HCT116 (cell line): ENCODE measurements at regions not wholly inside any gene's neighbourhood (a gene's known extent, or its start where the extent isn't known, plus 50 kb on each side); places are given as distances from the start of the nearest gene placed in this dataset.

Source experiments
- ATAC-seq: fragments of 200-7000 bp; cut with Tn5 transposase; 2 replicates; pipeline ENCODE4 v1.9.1; 2020; ENCODE audit warnings: mild to moderate bottlenecking, moderate library complexity
- BruUV-seq: library from RNA; stranded (reverse); fragments of 400-500 nt; replicated peaks from 2 replicates; lab custom pipeline; 2021; lab: Mats Ljungman, UMichigan
- CTCF ChIA-PET: fragments of 300-600 bp; sonication (Branson Sonifier 250); formaldehyde crosslinking; loops from one replicate; lab custom pipeline; 2021; ENCODE audit warnings: antibody characterized with exemption; lab: Charles Lee
- POLR2A ChIA-PET: fragments of 300-600, 350-600 bp; sonication (Branson Sonifier 250); formaldehyde crosslinking; loops from one replicate; lab custom pipeline; 2021; ENCODE audit warnings: antibody characterized with exemption; lab: Charles Lee
- RAD21 ChIA-PET, 2 experiments: fragments of 300-600 bp; sonication (Branson Sonifier 250); formaldehyde crosslinking; loops; one replicate each; lab custom pipeline; 2023; ENCODE audit warnings: low total read pairs in 2 of 2; ENCODE audit not compliant: uncharacterized antibody in 2 of 2, unreplicated experiment in 2 of 2, low non-redundant PET in 1 of 2; lab: Charles Lee
- DNase-seq: peaks from one replicate; pipeline ENCODE4 v3.0.0-alpha.2; 2010; ENCODE audit warnings: low read depth, low spot score
- H2AFZ ChIP-seq: fragments of 200-600 bp; shearing (Covaris generic), sonication (generic); 2 replicates; pipeline ENCODE4 v1.6.1; 2017; ENCODE audit warnings: low read depth, mixed run types, mixed read lengths, antibody characterized with exemption, low read length; ENCODE audit not compliant: poor library complexity, severe bottlenecking
- H3K27ac ChIP-seq: 2 replicates; pipeline ENCODE4 v1.5.1; 2012; ENCODE audit warnings: low read depth, low read length
- H3K27me3 ChIP-seq: fragments of 200-600 bp; sonication (generic); 2 replicates; pipeline ENCODE4 v1.6.1; 2016; ENCODE audit warnings: mixed run types, low read length, mixed read lengths; ENCODE audit not compliant: insufficient read depth
- H3K36me3 ChIP-seq, 2 experiments: fragments of 200-500 bp in 1 of 2; fragments of 200-600 bp in 1 of 2; sonication (Bioruptor generic) in 1 of 2; sonication (generic) in 1 of 2; 2 replicates each; pipeline versions ENCODE4 v1.5.1 to v1.6.1; 2014 to 2016; ENCODE audit warnings: low read length in 2 of 2, inconsistent platforms in 1 of 2, mixed read lengths in 1 of 2, mixed run types in 1 of 2; ENCODE audit not compliant: insufficient read depth in 2 of 2, control insufficient read depth in 1 of 2
- H3K4me1 ChIP-seq, 2 experiments: fragments of 200-600 bp in 1 of 2; sonication (generic) in 1 of 2; 2 replicates each; pipeline versions ENCODE4 v1.5.1 to v1.6.1; 2012 to 2017; ENCODE audit warnings: low read length in 2 of 2, inconsistent platforms in 1 of 2, mild to moderate bottlenecking in 1 of 2, mixed read lengths in 1 of 2, mixed run types in 1 of 2, moderate library complexity in 1 of 2; ENCODE audit not compliant: insufficient read depth in 2 of 2, control insufficient read depth in 1 of 2
- H3K4me2 ChIP-seq: fragments of 200-600 bp; sonication (generic); 2 replicates; pipeline ENCODE4 v1.6.1; 2017; ENCODE audit warnings: mixed run types, low read length, mixed read lengths
- H3K4me3 ChIP-seq, 2 experiments: fragments of 200-600 bp in 1 of 2; sonication (generic) in 1 of 2; replicated peaks in 1 of 2; 2 replicates each; pipeline ENCODE4 v1.5.1; 2011 to 2016; ENCODE audit warnings: low read length in 2 of 2, control low read depth in 1 of 2, low read depth in 1 of 2, mild to moderate bottlenecking in 1 of 2, mixed read lengths in 1 of 2, mixed run types in 1 of 2
- H3K79me2 ChIP-seq: fragments of 200-600 bp; sonication (generic); 2 replicates; pipeline ENCODE4 v1.6.1; 2017; ENCODE audit warnings: mild to moderate bottlenecking, mixed run types, low read length, moderate library complexity, mixed read lengths; ENCODE audit not compliant: insufficient read depth
- H3K9ac ChIP-seq: fragments of 200-600 bp; sonication (generic); 2 replicates; pipeline ENCODE4 v1.6.1; 2016; ENCODE audit warnings: low read length, mixed read lengths
- H3K9me2 ChIP-seq: fragments of 200-600 bp; sonication (generic), shearing (Covaris generic); 2 replicates; pipeline ENCODE4 v1.6.1; 2017; ENCODE audit warnings: mixed run types, mild to moderate bottlenecking, moderate library complexity; ENCODE audit not compliant: insufficient read depth
- H3K9me3 ChIP-seq, 2 experiments: fragments of 200-500 bp in 1 of 2; fragments of 200-600 bp in 1 of 2; sonication (Bioruptor generic) in 1 of 2; sonication (generic) in 1 of 2; 2 replicates each; pipeline ENCODE4 v1.6.1; 2014 to 2017; ENCODE audit warnings: low read length in 2 of 2, mixed read lengths in 2 of 2, inconsistent platforms in 1 of 2, low read depth in 1 of 2, mild to moderate bottlenecking in 1 of 2, mixed run types in 1 of 2, moderate library complexity in 1 of 2; ENCODE audit not compliant: control insufficient read depth in 1 of 2, insufficient read depth in 1 of 2
- H4K20me1 ChIP-seq: fragments of 200-600 bp; sonication (generic), shearing (Covaris generic); 2 replicates; pipeline ENCODE4 v1.6.1; 2017; ENCODE audit warnings: mixed run types, mild to moderate bottlenecking, moderate library complexity; ENCODE audit not compliant: insufficient read depth
- CBX3 ChIP-seq: IDR thresholded peaks from 2 replicates; pipeline ENCODE4 v1.6.1; 2012; ENCODE audit warnings: low read depth
- CEBPB ChIP-seq: IDR thresholded peaks from 2 replicates; pipeline ENCODE4 v1.6.1; 2012; ENCODE audit warnings: low read depth
- EGR1 ChIP-seq: IDR thresholded peaks from 2 replicates; pipeline ENCODE4 v1.6.1; 2012; ENCODE audit warnings: low read depth
- ELF1 ChIP-seq: IDR thresholded peaks from 2 replicates; pipeline ENCODE4 v1.6.1; 2012; ENCODE audit warnings: low read depth, borderline replicate concordance
- EZH2 ChIP-seq: fragments of 200-600 bp; sonication (generic); IDR thresholded peaks from 2 replicates; pipeline ENCODE4 v1.6.1; 2017; ENCODE audit warnings: antibody characterized with exemption, mixed run types
- EZH2phosphoT487 ChIP-seq: fragments of 200-600 bp; IDR thresholded peaks from 2 replicates; pipeline ENCODE4 v1.6.1; 2018; ENCODE audit warnings: antibody characterized with exemption, borderline replicate concordance
- JUND ChIP-seq: IDR thresholded peaks from 2 replicates; pipeline ENCODE4 v1.6.1; 2012
- POLR2A ChIP-seq: IDR thresholded peaks from 2 replicates; pipeline ENCODE4 v1.7.0; 2011; ENCODE audit warnings: borderline replicate concordance; ENCODE audit not compliant: insufficient read depth, insufficient read length; ENCODE audit errors: extremely low read depth
- RAD21 ChIP-seq: IDR thresholded peaks from 2 replicates; pipeline ENCODE4 v1.6.1; 2012; ENCODE audit warnings: low read depth, mild to moderate bottlenecking
- SIN3A ChIP-seq: IDR thresholded peaks from 2 replicates; pipeline ENCODE4 v1.6.1; 2012; ENCODE audit warnings: low read depth
- SP1 ChIP-seq: IDR thresholded peaks from 2 replicates; pipeline ENCODE4 v1.6.1; 2012; ENCODE audit warnings: low read depth
- TCF7L2 ChIP-seq: IDR thresholded peaks from 2 replicates; pipeline ENCODE4 v1.7.0; 2011; ENCODE audit warnings: borderline replicate concordance, inconsistent platforms; ENCODE audit not compliant: insufficient read depth, insufficient read length; ENCODE audit errors: extremely low read depth
- YY1 ChIP-seq: IDR thresholded peaks from 2 replicates; pipeline ENCODE4 v1.6.1; 2011; ENCODE audit warnings: low read length, low read depth, moderate library complexity, mild to moderate bottlenecking; ENCODE audit not compliant: insufficient replicate concordance; ENCODE audit errors: extremely low read depth
- intact Hi-C: fragments of 100-400 bp; cut with micrococcal nuclease; formaldehyde crosslinking; loops from 2 replicates; pipeline ENCODE4 v1.10.0; 2022
- TF ChIP-seq, protein P1 (sequence below): IDR thresholded peaks from 2 replicates; pipeline ENCODE4 v1.6.1; 2012
- TF ChIP-seq, protein P2 (sequence below): IDR thresholded peaks from 2 replicates; pipeline ENCODE4 v1.6.1; 2012; ENCODE audit warnings: low read depth
- TF ChIP-seq, protein P3 (sequence below): IDR thresholded peaks from 2 replicates; pipeline ENCODE4 v1.6.1; 2011; ENCODE audit warnings: mild to moderate bottlenecking, low read length, moderate library complexity; ENCODE audit not compliant: insufficient replicate concordance; ENCODE audit errors: extremely low read depth
- TF ChIP-seq, protein P4 (sequence below), 3 experiments: fragments of 200-600 bp in 1 of 3; sonication (generic) in 1 of 3; IDR thresholded peaks in 2 of 3; conservative IDR thresholded peaks in 1 of 3; 2 replicates each; pipeline ENCODE4 v1.5.1; 2012 to 2017; ENCODE audit warnings: low read depth in 2 of 3, low read length in 2 of 3, antibody characterized with exemption in 1 of 3, borderline replicate concordance in 1 of 3, control low read depth in 1 of 3, mild to moderate bottlenecking in 1 of 3, mixed read lengths in 1 of 3, mixed run types in 1 of 3, moderate library complexity in 1 of 3; ENCODE audit not compliant: insufficient read depth in 1 of 3

DNA sequence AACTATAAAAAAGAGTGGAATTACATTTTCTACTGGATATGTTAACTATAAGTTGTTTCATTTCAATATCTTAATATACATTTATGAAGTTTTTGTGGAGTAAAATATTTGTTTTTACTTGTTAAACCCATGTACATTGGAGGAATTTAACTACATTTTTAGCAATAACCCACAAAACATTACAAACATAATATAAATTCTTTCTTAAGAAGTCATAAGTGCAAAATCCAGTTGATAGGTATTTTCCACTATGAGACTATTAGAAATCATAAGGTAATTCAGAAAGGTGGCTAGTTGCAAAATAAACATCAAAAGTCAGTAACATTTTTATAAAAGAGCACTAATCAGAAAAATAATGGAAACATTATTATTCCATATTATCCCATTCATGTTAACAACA, 73.9 kb upstream of the RRP15 start:
- Histone ChIP-seq H3K4me3 (no peak overlapping the region), H3K36me3 (no peaks in the 10 kb centered on the region), H3K9me3 (no peaks in the 10 kb centered on the region), H3K27me3 (no peaks in the 10 kb centered on the region; the same call in none of the 2 replicates), H3K79me2 (no peaks in the 10 kb centered on the region), H3K9me2 (0 out of 2 replicates have a peak, but pooled peaks cover 3% of the 10 kb centered on the region), H3K9ac (no peak overlapping the region), H3K4me1 (no peaks in the 10 kb centered on the region), H3K27ac (no peak overlapping the region), H4K20me1 (no peaks in the 10 kb centered on the region), H2AFZ (no peak overlapping the region), H3K4me2 (peak overlapping the region; percentile 15; the same call in 1 of the 2 replicates)
- POLR2A ChIA-PET: no interaction called here
- intact Hi-C loops: no loop called here
- no peak for ATAC-seq
- no peak for DNase-seq
- BruUV-seq: no TSS peak
- TF ChIP-seq CEBPB (no peak), JUND (no peak), ELF1 (no peak), POLR2A (no peak), SP1 (no peak), EZH2phosphoT487 (no peak), SIN3A (no peak), EZH2 (no peak), TCF7L2 (no peak), CBX3 (no peak), RAD21 (no peak), EGR1 (no peak), YY1 (no peak)
- TF ChIP-seq, protein P1, sequence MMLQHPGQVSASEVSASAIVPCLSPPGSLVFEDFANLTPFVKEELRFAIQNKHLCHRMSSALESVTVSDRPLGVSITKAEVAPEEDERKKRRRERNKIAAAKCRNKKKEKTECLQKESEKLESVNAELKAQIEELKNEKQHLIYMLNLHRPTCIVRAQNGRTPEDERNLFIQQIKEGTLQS: no peak
- TF ChIP-seq, protein P2, sequence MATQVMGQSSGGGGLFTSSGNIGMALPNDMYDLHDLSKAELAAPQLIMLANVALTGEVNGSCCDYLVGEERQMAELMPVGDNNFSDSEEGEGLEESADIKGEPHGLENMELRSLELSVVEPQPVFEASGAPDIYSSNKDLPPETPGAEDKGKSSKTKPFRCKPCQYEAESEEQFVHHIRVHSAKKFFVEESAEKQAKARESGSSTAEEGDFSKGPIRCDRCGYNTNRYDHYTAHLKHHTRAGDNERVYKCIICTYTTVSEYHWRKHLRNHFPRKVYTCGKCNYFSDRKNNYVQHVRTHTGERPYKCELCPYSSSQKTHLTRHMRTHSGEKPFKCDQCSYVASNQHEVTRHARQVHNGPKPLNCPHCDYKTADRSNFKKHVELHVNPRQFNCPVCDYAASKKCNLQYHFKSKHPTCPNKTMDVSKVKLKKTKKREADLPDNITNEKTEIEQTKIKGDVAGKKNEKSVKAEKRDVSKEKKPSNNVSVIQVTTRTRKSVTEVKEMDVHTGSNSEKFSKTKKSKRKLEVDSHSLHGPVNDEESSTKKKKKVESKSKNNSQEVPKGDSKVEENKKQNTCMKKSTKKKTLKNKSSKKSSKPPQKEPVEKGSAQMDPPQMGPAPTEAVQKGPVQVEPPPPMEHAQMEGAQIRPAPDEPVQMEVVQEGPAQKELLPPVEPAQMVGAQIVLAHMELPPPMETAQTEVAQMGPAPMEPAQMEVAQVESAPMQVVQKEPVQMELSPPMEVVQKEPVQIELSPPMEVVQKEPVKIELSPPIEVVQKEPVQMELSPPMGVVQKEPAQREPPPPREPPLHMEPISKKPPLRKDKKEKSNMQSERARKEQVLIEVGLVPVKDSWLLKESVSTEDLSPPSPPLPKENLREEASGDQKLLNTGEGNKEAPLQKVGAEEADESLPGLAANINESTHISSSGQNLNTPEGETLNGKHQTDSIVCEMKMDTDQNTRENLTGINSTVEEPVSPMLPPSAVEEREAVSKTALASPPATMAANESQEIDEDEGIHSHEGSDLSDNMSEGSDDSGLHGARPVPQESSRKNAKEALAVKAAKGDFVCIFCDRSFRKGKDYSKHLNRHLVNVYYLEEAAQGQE: no peak
- TF ChIP-seq, protein P3, sequence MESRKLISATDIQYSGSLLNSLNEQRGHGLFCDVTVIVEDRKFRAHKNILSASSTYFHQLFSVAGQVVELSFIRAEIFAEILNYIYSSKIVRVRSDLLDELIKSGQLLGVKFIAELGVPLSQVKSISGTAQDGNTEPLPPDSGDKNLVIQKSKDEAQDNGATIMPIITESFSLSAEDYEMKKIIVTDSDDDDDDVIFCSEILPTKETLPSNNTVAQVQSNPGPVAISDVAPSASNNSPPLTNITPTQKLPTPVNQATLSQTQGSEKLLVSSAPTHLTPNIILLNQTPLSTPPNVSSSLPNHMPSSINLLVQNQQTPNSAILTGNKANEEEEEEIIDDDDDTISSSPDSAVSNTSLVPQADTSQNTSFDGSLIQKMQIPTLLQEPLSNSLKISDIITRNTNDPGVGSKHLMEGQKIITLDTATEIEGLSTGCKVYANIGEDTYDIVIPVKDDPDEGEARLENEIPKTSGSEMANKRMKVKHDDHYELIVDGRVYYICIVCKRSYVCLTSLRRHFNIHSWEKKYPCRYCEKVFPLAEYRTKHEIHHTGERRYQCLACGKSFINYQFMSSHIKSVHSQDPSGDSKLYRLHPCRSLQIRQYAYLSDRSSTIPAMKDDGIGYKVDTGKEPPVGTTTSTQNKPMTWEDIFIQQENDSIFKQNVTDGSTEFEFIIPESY: no peak
- TF ChIP-seq, protein P4, sequence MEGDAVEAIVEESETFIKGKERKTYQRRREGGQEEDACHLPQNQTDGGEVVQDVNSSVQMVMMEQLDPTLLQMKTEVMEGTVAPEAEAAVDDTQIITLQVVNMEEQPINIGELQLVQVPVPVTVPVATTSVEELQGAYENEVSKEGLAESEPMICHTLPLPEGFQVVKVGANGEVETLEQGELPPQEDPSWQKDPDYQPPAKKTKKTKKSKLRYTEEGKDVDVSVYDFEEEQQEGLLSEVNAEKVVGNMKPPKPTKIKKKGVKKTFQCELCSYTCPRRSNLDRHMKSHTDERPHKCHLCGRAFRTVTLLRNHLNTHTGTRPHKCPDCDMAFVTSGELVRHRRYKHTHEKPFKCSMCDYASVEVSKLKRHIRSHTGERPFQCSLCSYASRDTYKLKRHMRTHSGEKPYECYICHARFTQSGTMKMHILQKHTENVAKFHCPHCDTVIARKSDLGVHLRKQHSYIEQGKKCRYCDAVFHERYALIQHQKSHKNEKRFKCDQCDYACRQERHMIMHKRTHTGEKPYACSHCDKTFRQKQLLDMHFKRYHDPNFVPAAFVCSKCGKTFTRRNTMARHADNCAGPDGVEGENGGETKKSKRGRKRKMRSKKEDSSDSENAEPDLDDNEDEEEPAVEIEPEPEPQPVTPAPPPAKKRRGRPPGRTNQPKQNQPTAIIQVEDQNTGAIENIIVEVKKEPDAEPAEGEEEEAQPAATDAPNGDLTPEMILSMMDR (IDR thresholded peaks at IDR 0.05 in 2 of 3, conservative IDR thresholded peaks at IDR 0.05 in 1 of 3; ENCODE audit: borderline replicate concordance in 1 of 3, insufficient read depth in 1 of 3, low read depth in 2 of 3, low read length in 2 of 3): no peak
- TF ChIP-seq, all 23 proteins: peak for 0
- CTCF ChIA-PET: no interaction called here
- RAD21 ChIA-PET: no interaction called here
